IgD-negative memory B cell (primary cell): ENCODE measurements at regions not wholly inside any gene's neighbourhood (a gene's known extent, or its start where the extent isn't known, plus 50 kb on each side); places are given as distances from the start of the nearest gene placed in this dataset.
"Not testable (repeated sequence)": the region's sequence is repeated elsewhere in the genome, so short reads cannot be mapped to it uniquely, and the experiment has no call there.

Source experiments
- H3K27ac Mint-ChIP-seq, 3 donors: one replicate each; pipeline ENCODE4 v1.8.0; 2020 to 2022; ENCODE audit warnings: mild to moderate bottlenecking in 3 of 3, mixed read lengths in 3 of 3, moderate library complexity in 1 of 3
- H3K27me3 Mint-ChIP-seq: one replicate; pipeline ENCODE4 v1.8.0; 2021; ENCODE audit warnings: mixed read lengths
- H3K36me3 Mint-ChIP-seq: one replicate; pipeline ENCODE4 v1.8.0; 2020; ENCODE audit warnings: mild to moderate bottlenecking, mixed read lengths
- H3K4me1 Mint-ChIP-seq, 3 donors: one replicate each; pipeline ENCODE4 v1.8.0; 2020 to 2022; ENCODE audit warnings: mixed read lengths in 3 of 3, mild to moderate bottlenecking in 1 of 3
- H3K4me3 Mint-ChIP-seq, 4 donors: one replicate each; pipeline ENCODE4 v1.8.0; 2020 to 2022; ENCODE audit warnings: mild to moderate bottlenecking in 4 of 4, mixed read lengths in 4 of 4, moderate library complexity in 3 of 4
- H3K9me3 Mint-ChIP-seq, 3 donors: one replicate each; pipeline ENCODE4 v1.8.0; 2020 to 2021; ENCODE audit warnings: mixed read lengths in 3 of 3, mild to moderate bottlenecking in 1 of 3

GRCh38 chr2:236919209-236919608, 166.5 kb upstream of the COPS8 start:
- Mint-ChIP-seq H3K27me3 (peaks cover 7% of the 10 kb centered on the region), H3K9me3 (no peaks in the 10 kb centered on the region), H3K4me3 (no peak overlapping the region), H3K36me3 (no peaks in the 10 kb centered on the region), H3K4me1 (no peaks in the 10 kb centered on the region), H3K27ac (no peak overlapping the region)

- H3K4me3 Mint-ChIP-seq, H3K4me1 Mint-ChIP-seq, H3K36me3 Mint-ChIP-seq: not testable (repeated sequence)
Measured at GRCh38 chr2:236919801-236920379, 165.8 kb upstream of the COPS8 start.

GRCh38 chr2:236922061-236922460, 163.6 kb upstream of the COPS8 start:
- no peaks in the 10 kb centered on the region for H3K36me3 Mint-ChIP-seq
- H3K4me3 Mint-ChIP-seq: no peak overlapping the region
- H3K27ac Mint-ChIP-seq: no peak overlapping the region
- no peaks in the 10 kb centered on the region for H3K4me1 Mint-ChIP-seq
- no peaks in the 10 kb centered on the region for H3K9me3 Mint-ChIP-seq
- H3K27me3 Mint-ChIP-seq: peaks cover 11% of the 10 kb centered on the region

More at GRCh38 chr2:236919801-236920379, 165.8 kb upstream of the COPS8 start:
- H3K27ac Mint-ChIP-seq, H3K27me3 Mint-ChIP-seq, H3K9me3 Mint-ChIP-seq: not testable (repeated sequence)

GRCh38 chr2:236928380-236929037, 157.2 kb upstream of the COPS8 start:
- Mint-ChIP-seq H3K36me3 (peaks cover 2% of the 10 kb centered on the region), H3K27me3 (peaks cover 17% of the 10 kb centered on the region), H3K9me3 (peaks cover 0 to 4% (median 0%) of the 10 kb centered on the region in 3 donors), H3K4me1 (peaks cover 0 to 2% (median 0%) of the 10 kb centered on the region in 3 donors), H3K4me3 (peak overlapping the region in 2 of 4 donors; percentile 60 to 92), H3K27ac (no peak overlapping the region)

GRCh38 chr2:236932831-236933361, 152.8 kb upstream of the COPS8 start:
- H3K4me3 Mint-ChIP-seq: no peak overlapping the region
- peaks cover 8% of the 10 kb centered on the region for H3K27me3 Mint-ChIP-seq
- peaks cover 0 to 4% (median 0%) of the 10 kb centered on the region in 3 donors for H3K9me3 Mint-ChIP-seq
- peaks cover 0 to 2% (median 0%) of the 10 kb centered on the region in 3 donors for H3K4me1 Mint-ChIP-seq
- peaks cover 2% of the 10 kb centered on the region for H3K36me3 Mint-ChIP-seq
- no peak overlapping the region for H3K27ac Mint-ChIP-seq

- no peak overlapping the region for H3K4me3 Mint-ChIP-seq
- peaks cover 2% of the 10 kb centered on the region for H3K36me3 Mint-ChIP-seq
- no peak overlapping the region for H3K27ac Mint-ChIP-seq
- H3K27me3 Mint-ChIP-seq: peaks cover 6% of the 10 kb centered on the region
- H3K9me3 Mint-ChIP-seq: peaks cover 0 to 4% (median 0%) of the 10 kb centered on the region in 3 donors
- H3K4me1 Mint-ChIP-seq: no peaks in the 10 kb centered on the region
Measured at GRCh38 chr2:236934166-236934565, 151.5 kb upstream of the COPS8 start.

- H3K27ac Mint-ChIP-seq: no peak overlapping the region
Measured at GRCh38 chr2:236934656-236935055, 151.0 kb upstream of the COPS8 start.

GRCh38 chr2:236935083-236935482, 150.6 kb upstream of the COPS8 start:
- Mint-ChIP-seq H3K27me3 (peaks cover 6% of the 10 kb centered on the region), H3K36me3 (peaks cover 2% of the 10 kb centered on the region), H3K27ac (no peak overlapping the region), H3K9me3 (peaks cover 0 to 4% (median 0%) of the 10 kb centered on the region in 3 donors), H3K4me3 (no peak overlapping the region), H3K4me1 (no peaks in the 10 kb centered on the region)

More at GRCh38 chr2:236934656-236935055, 151.0 kb upstream of the COPS8 start:
- Mint-ChIP-seq H3K9me3 (peaks cover 0 to 4% (median 0%) of the 10 kb centered on the region in 3 donors), H3K36me3 (peaks cover 2% of the 10 kb centered on the region), H3K4me3 (no peak overlapping the region), H3K27me3 (peaks cover 6% of the 10 kb centered on the region), H3K4me1 (no peaks in the 10 kb centered on the region)

- Mint-ChIP-seq H3K4me1 (no peaks in the 10 kb centered on the region), H3K4me3 (no peak overlapping the region), H3K27ac (no peak overlapping the region), H3K9me3 (peaks cover 0 to 4% (median 0%) of the 10 kb centered on the region in 3 donors), H3K27me3 (peaks cover 6% of the 10 kb centered on the region), H3K36me3 (peaks cover 2% of the 10 kb centered on the region)
Measured at GRCh38 chr2:236935631-236936445, 149.9 kb upstream of the COPS8 start.

GRCh38 chr2:236936446-236936940, 149.2 kb upstream of the COPS8 start:
- H3K9me3 Mint-ChIP-seq: peaks cover 0 to 3% (median 0%) of the 10 kb centered on the region in 3 donors
- peaks cover 2% of the 10 kb centered on the region for H3K36me3 Mint-ChIP-seq

GRCh38 chr2:236938126-236938525, 147.6 kb upstream of the COPS8 start:
- no peaks in the 10 kb centered on the region for H3K36me3 Mint-ChIP-seq
- no peak overlapping the region for H3K4me3 Mint-ChIP-seq
- no peak overlapping the region for H3K27ac Mint-ChIP-seq
- peaks cover 4% of the 10 kb centered on the region for H3K27me3 Mint-ChIP-seq
- H3K9me3 Mint-ChIP-seq: no peaks in the 10 kb centered on the region
- H3K4me1 Mint-ChIP-seq: no peaks in the 10 kb centered on the region

More at GRCh38 chr2:236936446-236936940, 149.2 kb upstream of the COPS8 start:
- no peak overlapping the region for H3K4me3 Mint-ChIP-seq
- peaks cover 4% of the 10 kb centered on the region for H3K27me3 Mint-ChIP-seq
- H3K4me1 Mint-ChIP-seq: no peaks in the 10 kb centered on the region
- no peak overlapping the region for H3K27ac Mint-ChIP-seq

GRCh38 chr2:236939271-236939670, 146.4 kb upstream of the COPS8 start:
- H3K4me1 Mint-ChIP-seq: no peaks in the 10 kb centered on the region
- H3K36me3 Mint-ChIP-seq: peaks cover 4% of the 10 kb centered on the region
- no peak overlapping the region for H3K27ac Mint-ChIP-seq
- H3K4me3 Mint-ChIP-seq: no peak overlapping the region
- H3K9me3 Mint-ChIP-seq: no peaks in the 10 kb centered on the region
- peaks cover 4% of the 10 kb centered on the region for H3K27me3 Mint-ChIP-seq

- H3K27ac Mint-ChIP-seq: no peak overlapping the region
- no peaks in the 10 kb centered on the region for H3K4me1 Mint-ChIP-seq
- H3K4me3 Mint-ChIP-seq: no peak overlapping the region
- H3K27me3 Mint-ChIP-seq: peaks cover 4% of the 10 kb centered on the region
- peaks cover 4% of the 10 kb centered on the region for H3K36me3 Mint-ChIP-seq
- H3K9me3 Mint-ChIP-seq: no peaks in the 10 kb centered on the region
Measured at GRCh38 chr2:236939721-236940231, 145.9 kb upstream of the COPS8 start.

- Mint-ChIP-seq H3K36me3 (peaks cover 4% of the 10 kb centered on the region), H3K27me3 (peaks cover 4% of the 10 kb centered on the region), H3K4me3 (no peak overlapping the region), H3K4me1 (no peaks in the 10 kb centered on the region), H3K9me3 (no peaks in the 10 kb centered on the region), H3K27ac (no peak overlapping the region)
Measured at GRCh38 chr2:236940497-236940896, 145.2 kb upstream of the COPS8 start.
